ENCODE measurements at regions not wholly inside any gene's neighbourhood (a gene's known extent, or its start where the extent isn't known, plus 50 kb on each side); places are given as distances from the start of the nearest gene placed in this dataset.

- no peak for DNase-seq
These were observed 91.8 kb upstream of the KLF7 start for GRCh38 chr2:207257251-207258250.

GRCh38 chr2:207258263-207258991 lies 92.7 kb upstream of the KLF7 start:
- DNase-seq, result peak; percentile 61

GRCh38 chr2:207260021-207260420 lies 94.3 kb upstream of the KLF7 start:
- no peak for DNase-seq

GRCh38 chr2:207260947-207261346 lies 95.2 kb upstream of the KLF7 start:
- no peak for DNase-seq

GRCh38 chr2:207264310-207264709 lies 98.6 kb upstream of the KLF7 start:
- no peak for DNase-seq

GRCh38 chr2:207265332-207265731 lies 99.6 kb upstream of the KLF7 start:
- no peak for DNase-seq

GRCh38 chr2:207265869-207266268 lies 100.1 kb upstream of the KLF7 start:
- no peak for DNase-seq

- no peak for DNase-seq
These were observed 100.9 kb upstream of the KLF7 start for GRCh38 chr2:207266648-207267047.

GRCh38 chr2:207269038-207269437 lies 103.3 kb upstream of the KLF7 start:
- no peak for DNase-seq

- no peak for DNase-seq
These were observed 108.9 kb upstream of the KLF7 start for GRCh38 chr2:207274530-207275189.

GRCh38 chr2:207275779-207276178 lies 110.0 kb upstream of the KLF7 start:
- DNase-seq, result no peak

GRCh38 chr2:207276248-207276647 lies 110.5 kb upstream of the KLF7 start:
- DNase-seq, result no peak

- no peak for DNase-seq
These were observed 111.1 kb upstream of the KLF7 start for GRCh38 chr2:207276858-207277257.

GRCh38 chr2:207279520-207279919 lies 113.8 kb upstream of the KLF7 start:
- no peak for DNase-seq

GRCh38 chr2:207281436-207281835 lies 115.7 kb upstream of the KLF7 start:
- DNase-seq, result no peak

GRCh38 chr2:207282916-207283315 lies 117.2 kb upstream of the KLF7 start:
- DNase-seq, result no peak

- DNase-seq, result no peak
These were observed 117.6 kb upstream of the KLF7 start for GRCh38 chr2:207283356-207283755.

- peak; percentile 77 for DNase-seq
These were observed 119.1 kb upstream of the KLF7 start for GRCh38 chr2:207284556-207285472.

GRCh38 chr2:207285473-207285815 lies 119.7 kb upstream of the KLF7 start:
- DNase-seq, result no peak

GRCh38 chr2:207286106-207286505 lies 120.4 kb upstream of the KLF7 start:
- no peak for DNase-seq

- no peak for DNase-seq
These were observed 122.9 kb upstream of the KLF7 start for GRCh38 chr2:207288628-207289027.

GRCh38 chr2:207289295-207290018 lies 123.7 kb upstream of the KLF7 start:
- DNase-seq, result no peak
